B cell (primary cell): ENCODE measurements at regions not wholly inside any gene's neighbourhood (a gene's known extent, or its start where the extent isn't known, plus 50 kb on each side); places are given as distances from the start of the nearest gene placed in this dataset.

Source experiments
- CTCF ChIP-seq: fragments of 200-600 bp; IDR thresholded peaks from one replicate; pipeline ENCODE4 v1.8.0; 2022; ENCODE audit warnings: antibody characterized with exemption, mild to moderate bottlenecking
- EZH2 ChIP-seq: IDR thresholded peaks from 2 replicates; pipeline ENCODE4 v1.6.1; 2012; ENCODE audit warnings: borderline replicate concordance, low read depth, mild to moderate bottlenecking, moderate library complexity, low read length; ENCODE audit not compliant: insufficient read depth, poor library complexity, severe bottlenecking

- TF ChIP-seq CTCF (no peak), EZH2 (no peak)
These were observed 216.5 kb downstream of the QKI start for GRCh38 chr6:163630991-163631390.
